Subcutaneous abdominal adipose tissue (tissue), 5 donors: ENCODE measurements at regions not wholly inside any gene's neighbourhood (a gene's known extent, or its start where the extent isn't known, plus 50 kb on each side); places are given as distances from the start of the nearest gene placed in this dataset.

ENCODE experiments used
- H3K27ac ChIP-seq: one replicate; pipeline ENCODE4 v1.7.0; 2013; ENCODE audit warnings: low read depth, mild to moderate bottlenecking, inconsistent platforms, low read length, moderate library complexity
- H3K27me3 ChIP-seq, 5 donors: one replicate each; pipeline ENCODE4 v1.7.0; 2013; ENCODE audit warnings: low read length in 5 of 5, inconsistent platforms in 1 of 5; ENCODE audit not compliant: control insufficient read depth in 5 of 5, insufficient read depth in 4 of 5
- H3K36me3 ChIP-seq, 5 donors: one replicate each; pipeline ENCODE4 v1.7.0; 2013; ENCODE audit warnings: low read length in 5 of 5; ENCODE audit not compliant: control insufficient read depth in 5 of 5, insufficient read depth in 5 of 5
- H3K4me1 ChIP-seq, 5 donors: one replicate each; pipeline ENCODE4 v1.7.0; 2013; ENCODE audit warnings: low read length in 5 of 5, mild to moderate bottlenecking in 3 of 5, moderate library complexity in 1 of 5; ENCODE audit not compliant: control insufficient read depth in 5 of 5, insufficient read depth in 5 of 5
- H3K4me3 ChIP-seq, 5 donors: one replicate each; pipeline ENCODE4 v1.7.0; 2013; ENCODE audit warnings: low read length in 5 of 5, low read depth in 1 of 5
- H3K9ac ChIP-seq, 5 donors: one replicate each; pipeline ENCODE4 v1.7.0; 2013; ENCODE audit warnings: low read length in 5 of 5, mild to moderate bottlenecking in 4 of 5, moderate library complexity in 3 of 5
- H3K9me3 ChIP-seq, 5 donors: one replicate each; pipeline ENCODE4 v1.7.0; 2013; ENCODE audit warnings: low read length in 5 of 5; ENCODE audit not compliant: control insufficient read depth in 5 of 5
- donor health status: healthy.
- donor health status: healthy.
- donor health status: healthy.
- donor health status: healthy.
- donor health status: healthy.

- Histone ChIP-seq H3K27me3 (no peaks in the 10 kb centered on the region), H3K36me3 (no peaks in the 10 kb centered on the region), H3K27ac (no peak overlapping the region), H3K9me3 (no peaks in the 10 kb centered on the region), H3K4me3 (no peak overlapping the region), H3K4me1 (no peaks in the 10 kb centered on the region), H3K9ac (no peak overlapping the region)
Measured at GRCh38 chr12:116497051-116497591, 62.1 kb upstream of the MAP1LC3B2 start.

- no peaks in the 10 kb centered on the region for H3K9me3 ChIP-seq
- H3K4me1 ChIP-seq = no peaks in the 10 kb centered on the region
- H3K27ac ChIP-seq = no peak overlapping the region
- H3K27me3 ChIP-seq = peaks cover 0 to 2% (median 0%) of the 10 kb centered on the region in 5 donors
- H3K36me3 ChIP-seq = no peaks in the 10 kb centered on the region
- no peak overlapping the region for H3K4me3 ChIP-seq
- H3K9ac ChIP-seq = no peak overlapping the region
Measured at GRCh38 chr12:116498471-116498870, 60.7 kb upstream of the MAP1LC3B2 start.

GRCh38 chr12:116502141-116502725, 56.9 kb upstream of the MAP1LC3B2 start:
- Histone ChIP-seq H3K36me3 (no peaks in the 10 kb centered on the region), H3K27ac (no peak overlapping the region), H3K4me3 (no peak overlapping the region), H3K27me3 (peaks cover 0 to 6% (median 3%) of the 10 kb centered on the region in 5 donors), H3K4me1 (no peaks in the 10 kb centered on the region), H3K9me3 (no peaks in the 10 kb centered on the region), H3K9ac (no peak overlapping the region)

GRCh38 chr12:116502989-116503496, 56.1 kb upstream of the MAP1LC3B2 start:
- Histone ChIP-seq H3K4me3 (no peak overlapping the region), H3K27ac (no peak overlapping the region), H3K9ac (no peak overlapping the region), H3K27me3 (peaks cover 0 to 6% (median 3%) of the 10 kb centered on the region in 5 donors), H3K4me1 (peaks cover 0 to 4% (median 3%) of the 10 kb centered on the region in 5 donors), H3K36me3 (no peaks in the 10 kb centered on the region), H3K9me3 (no peaks in the 10 kb centered on the region)

GRCh38 chr12:116504438-116504837, 54.7 kb upstream of the MAP1LC3B2 start:
- H3K4me3 ChIP-seq = no peak overlapping the region
- H3K36me3 ChIP-seq = no peaks in the 10 kb centered on the region
- no peak overlapping the region for H3K9ac ChIP-seq
- H3K27me3 ChIP-seq = peaks cover 0 to 6% (median 3%) of the 10 kb centered on the region in 5 donors
- H3K4me1 ChIP-seq = peaks cover 0 to 14% (median 12%) of the 10 kb centered on the region in 5 donors
- H3K27ac ChIP-seq = no peak overlapping the region
- no peaks in the 10 kb centered on the region for H3K9me3 ChIP-seq

- Histone ChIP-seq H3K4me1 (peaks cover 0 to 15% (median 12%) of the 10 kb centered on the region in 5 donors), H3K36me3 (no peaks in the 10 kb centered on the region), H3K27ac (no peak overlapping the region), H3K27me3 (peaks cover 0 to 6% (median 3%) of the 10 kb centered on the region in 5 donors), H3K9ac (no peak overlapping the region), H3K9me3 (no peaks in the 10 kb centered on the region), H3K4me3 (no peak overlapping the region)
Measured at GRCh38 chr12:116506697-116507064, 52.5 kb upstream of the MAP1LC3B2 start.

- H3K4me3 ChIP-seq = peak overlapping the region; percentile 9 to 72 (median 62)
- H3K4me1 ChIP-seq = peaks cover 0 to 15% (median 12%) of the 10 kb centered on the region in 5 donors
- no peaks in the 10 kb centered on the region for H3K36me3 ChIP-seq
- H3K9ac ChIP-seq = peak overlapping the region in 3 of 5 donors; percentile 39 to 68 (median 54)
- no peak overlapping the region for H3K27ac ChIP-seq
- H3K9me3 ChIP-seq = no peaks in the 10 kb centered on the region
- H3K27me3 ChIP-seq = peaks cover 0 to 6% (median 2%) of the 10 kb centered on the region in 5 donors
Measured at GRCh38 chr12:116508145-116509121, 50.7 kb upstream of the MAP1LC3B2 start.
